ENCODE measurements at regions not wholly inside any gene's neighbourhood (a gene's known extent, or its start where the extent isn't known, plus 50 kb on each side); places are given as distances from the start of the nearest gene placed in this dataset.

DNA sequence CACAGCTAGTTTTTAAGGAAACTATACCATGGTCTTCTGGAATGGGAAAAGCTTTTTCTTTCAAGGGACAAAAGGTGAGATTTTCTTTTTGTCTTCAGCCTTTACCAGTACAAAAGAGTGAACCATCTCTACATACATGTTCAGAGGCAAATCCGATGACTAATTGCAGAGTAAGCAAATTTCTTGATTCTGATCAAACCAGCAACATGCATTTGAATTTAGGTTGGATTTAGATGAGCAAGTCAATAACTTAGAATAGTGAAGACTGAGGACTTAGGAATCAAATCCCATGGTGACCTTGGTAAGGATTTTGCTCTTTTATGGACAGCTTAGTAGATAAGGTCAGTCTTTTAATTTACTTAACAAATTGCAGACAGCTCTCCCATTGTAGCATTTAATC is 65.9 kb upstream of the BLID start:
- Histone ChIP-seq H3K9me1 (ENCODE audit: control insufficient read depth, insufficient read depth, low read length) (no peaks in the 10 kb centered on the region), H3K27ac (ENCODE audit: extremely low read depth, low read depth, low read length) (no peak overlapping the region), H3K4me3 (no peak overlapping the region), H3K27me3 (ENCODE audit: control insufficient read depth in 2 of 2, insufficient read depth in 2 of 2, low read length in 2 of 2) (no peaks in the 10 kb centered on the region), H3K9ac (ENCODE audit: insufficient read depth in 1 of 2, low read depth in 2 of 2, low read length in 2 of 2) (no peak overlapping the region), H3K4me1 (replicated peaks in 1 of 2; ENCODE audit: control insufficient read depth in 2 of 2, insufficient read depth in 2 of 2, low read length in 2 of 2) (no peaks in the 10 kb centered on the region), H2AFZ (ENCODE audit: low read depth, low read length) (no peak overlapping the region), H4K20me1 (replicated peaks; ENCODE audit: control insufficient read depth, insufficient read depth, low read length) (no peaks in the 10 kb centered on the region), H3K4me2 (ENCODE audit: insufficient read depth, low read length) (no peak overlapping the region), H3K36me3 (ENCODE audit: control insufficient read depth, insufficient read depth, low read length) (no peaks in the 10 kb centered on the region), H3K79me2 (ENCODE audit: control insufficient read depth, insufficient read depth, low read length) (no peaks in the 10 kb centered on the region), H3K9me3 (replicated peaks; ENCODE audit: control insufficient read depth, insufficient read depth, low read depth, low read length) (no peaks in the 10 kb centered on the region)
- no TSS peak for BruUV-seq (replicated peaks)
- WGBS (ENCODE audit: insufficient coverage, low coverage, missing lambda C conversion rate) = 0% methylated on average over 1 of the region's 1 CpG
- ATAC-seq (no peak), DNase-seq (ENCODE audit: extremely low read depth in 1 of 4, low spot score in 3 of 4) (no peak), FAIRE-seq (no peak)
- in situ Hi-C loops (cut with MboI) (no loop called here), intact Hi-C loops (cut with micrococcal nuclease) (no loop called here)
- POLR2A ChIA-PET = no interaction called here
- CTCF ChIA-PET (ENCODE audit: low intra/inter-chr PET ratio) = no interaction called here
- TF ChIP-seq ASH1L (IDR thresholded peaks at IDR 0.05; ENCODE audit: borderline replicate concordance, low read depth, partially characterized antibody) (no peak), CBFA2T2 (conservative IDR thresholded peaks at IDR 0.05) (no peak), CHD1 (IDR thresholded peaks at IDR 0.05; ENCODE audit: low read length) (no peak), MCM2 (IDR thresholded peaks at IDR 0.05; ENCODE audit: low read depth) (no peak), CHD4 (IDR thresholded peaks at IDR 0.05; ENCODE audit: insufficient read depth, insufficient replicate concordance, low read depth, low read length, poor library complexity, severe bottlenecking) (no peak), NCOA4 (IDR thresholded peaks at IDR 0.05; ENCODE audit: partially characterized antibody) (no peak), ELF2 (CRISPR knock-in tag; IDR thresholded peaks at IDR 0.05) (no peak), C11orf30 (IDR thresholded peaks at IDR 0.05; ENCODE audit: low read depth) (peak; percentile 35; the same call in 1 of the 2 replicates), NFIC (IDR thresholded peaks at IDR 0.05) (no peak), NR2C2 (CRISPR knock-in tag; IDR thresholded peaks at IDR 0.05) (no peak), NR2C2 (tag; IDR thresholded peaks at IDR 0.05) (no peak), KAT2B (IDR thresholded peaks at IDR 0.05; ENCODE audit: low read depth, low read length) (no peak), ZNF197 (CRISPR knock-in tag; IDR thresholded peaks at IDR 0.05; ENCODE audit: low read depth) (no peak), MAFF (IDR thresholded peaks at IDR 0.05; ENCODE audit: low read length) (peak; percentile 58), ZNF347 (CRISPR knock-in tag; IDR thresholded peaks at IDR 0.05; ENCODE audit: low read depth) (no peak), ZNF316 (IDR thresholded peaks at IDR 0.05) (peak; percentile 56), ZC3H4 (CRISPR knock-in tag; IDR thresholded peaks at IDR 0.05; ENCODE audit: borderline replicate concordance) (no peak), MAFG (tag; conservative IDR thresholded peaks at IDR 0.05) (peak; percentile 52; the same call in 1 of the 2 replicates), ZNF830 (CRISPR knock-in tag; IDR thresholded peaks at IDR 0.05) (no peak), YY1 (IDR thresholded peaks at IDR 0.05; ENCODE audit: borderline replicate concordance in 1 of 3, control insufficient read depth in 1 of 3, extremely low read depth in 1 of 3, insufficient read depth in 3 of 3, insufficient read length in 1 of 3, insufficient replicate concordance in 2 of 3, low read depth in 1 of 3, low read length in 2 of 3) (no peak), KLF6 (CRISPR knock-in tag; IDR thresholded peaks at IDR 0.05; ENCODE audit: borderline replicate concordance) (no peak)
- TF ChIP-seq, protein P1, sequence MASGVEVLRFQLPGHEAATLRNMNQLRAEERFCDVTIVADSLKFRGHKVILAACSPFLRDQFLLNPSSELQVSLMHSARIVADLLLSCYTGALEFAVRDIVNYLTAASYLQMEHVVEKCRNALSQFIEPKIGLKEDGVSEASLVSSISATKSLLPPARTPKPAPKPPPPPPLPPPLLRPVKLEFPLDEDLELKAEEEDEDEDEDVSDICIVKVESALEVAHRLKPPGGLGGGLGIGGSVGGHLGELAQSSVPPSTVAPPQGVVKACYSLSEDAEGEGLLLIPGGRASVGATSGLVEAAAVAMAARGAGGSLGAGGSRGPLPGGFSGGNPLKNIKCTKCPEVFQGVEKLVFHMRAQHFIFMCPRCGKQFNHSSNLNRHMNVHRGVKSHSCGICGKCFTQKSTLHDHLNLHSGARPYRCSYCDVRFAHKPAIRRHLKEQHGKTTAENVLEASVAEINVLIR (CRISPR knock-in tag; IDR thresholded peaks at IDR 0.05) = no peak

Data from K562 (cell line).